ENCODE measurements at regions not wholly inside any gene's neighbourhood (a gene's known extent, or its start where the extent isn't known, plus 50 kb on each side); places are given as distances from the start of the nearest gene placed in this dataset.

GRCh38 chr3:66165660-66166059 is 55.1 kb upstream of the SLC25A26 start:
- DNase-seq (ENCODE audit: insufficient read length, low spot score): no peak
- no peak for FAIRE-seq

DNA sequence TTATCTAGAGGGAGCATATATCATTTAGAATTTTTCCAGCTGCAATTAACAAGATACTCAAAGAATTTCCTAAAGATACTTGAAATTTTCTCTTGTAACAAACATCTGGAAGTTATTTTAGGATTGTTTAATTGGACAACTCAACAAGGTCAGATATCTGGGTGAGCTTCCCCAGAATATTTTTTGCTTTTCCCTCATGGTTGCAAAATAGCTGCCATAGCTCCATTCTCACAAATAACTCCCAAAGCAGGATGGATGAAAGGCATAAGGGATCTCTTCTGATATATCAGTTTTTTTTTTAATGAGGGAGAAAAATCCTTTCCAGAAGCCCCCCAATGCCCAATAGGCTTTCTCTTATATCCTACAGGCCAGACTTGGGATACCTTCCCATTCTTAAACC is 56.6 kb upstream of the SLC25A26 start:
- FAIRE-seq (no peak), DNase-seq (ENCODE audit: insufficient read length, low spot score) (no peak)

DNA sequence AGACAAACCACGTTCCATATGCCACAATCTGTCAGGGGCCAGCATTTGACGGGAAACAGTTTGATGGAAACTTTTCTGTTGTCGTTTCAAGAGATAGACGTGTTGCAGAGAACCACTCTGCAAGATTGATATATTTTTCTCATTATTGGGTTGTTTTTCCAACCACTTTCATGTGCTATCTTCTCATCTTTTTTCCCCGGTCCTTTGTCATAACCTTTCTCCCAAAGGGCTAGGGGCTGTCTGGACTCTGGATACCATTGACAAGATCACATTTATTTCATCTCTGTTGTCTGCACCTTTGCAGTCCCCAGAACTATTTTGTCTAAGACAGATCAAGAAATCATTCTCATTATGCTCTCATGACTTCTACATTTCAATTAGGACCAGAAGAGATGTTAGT is 57.6 kb upstream of the SLC25A26 start:
- DNase-seq (ENCODE audit: insufficient read length, low spot score) (no peak), FAIRE-seq (no peak)

GRCh38 chr3:66162766-66163165 is 58.0 kb upstream of the SLC25A26 start:
- FAIRE-seq (no peak), DNase-seq (ENCODE audit: insufficient read length, low spot score) (no peak)

- no peak for FAIRE-seq
- no peak for DNase-seq (ENCODE audit: insufficient read length, low spot score)
These were observed 61.7 kb upstream of the SLC25A26 start for GRCh38 chr3:66158933-66159683.

GRCh38 chr3:66154444-66154861 is 66.3 kb upstream of the SLC25A26 start:
- DNase-seq (ENCODE audit: insufficient read length, low spot score) (no peak), FAIRE-seq (no peak)

- FAIRE-seq (no peak), DNase-seq (ENCODE audit: insufficient read length, low spot score) (no peak)
These were observed 67.0 kb upstream of the SLC25A26 start for GRCh38 chr3:66153481-66154443.

DNA sequence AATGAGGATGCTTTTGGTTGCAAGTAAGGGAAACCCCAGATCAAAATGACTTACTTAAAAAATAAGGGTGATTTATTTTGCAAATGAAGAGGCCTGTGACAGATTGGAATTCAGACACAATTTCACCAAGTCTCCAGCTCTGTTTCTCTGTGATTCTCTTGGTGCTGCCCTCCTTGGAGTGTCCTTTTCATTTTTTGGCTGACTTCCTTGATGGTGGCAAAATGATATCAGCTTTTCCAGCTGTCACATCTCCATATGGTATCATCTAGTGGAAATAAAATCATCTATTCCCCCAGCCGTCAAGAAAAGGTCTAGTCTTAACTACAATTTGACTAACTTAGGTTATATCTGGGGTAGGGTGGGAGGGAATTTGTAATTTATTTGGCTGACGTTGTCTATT is 68.5 kb upstream of the SLC25A26 start:
- DNase-seq (ENCODE audit: insufficient read length, low spot score) (no peak), FAIRE-seq (no peak)

DNA sequence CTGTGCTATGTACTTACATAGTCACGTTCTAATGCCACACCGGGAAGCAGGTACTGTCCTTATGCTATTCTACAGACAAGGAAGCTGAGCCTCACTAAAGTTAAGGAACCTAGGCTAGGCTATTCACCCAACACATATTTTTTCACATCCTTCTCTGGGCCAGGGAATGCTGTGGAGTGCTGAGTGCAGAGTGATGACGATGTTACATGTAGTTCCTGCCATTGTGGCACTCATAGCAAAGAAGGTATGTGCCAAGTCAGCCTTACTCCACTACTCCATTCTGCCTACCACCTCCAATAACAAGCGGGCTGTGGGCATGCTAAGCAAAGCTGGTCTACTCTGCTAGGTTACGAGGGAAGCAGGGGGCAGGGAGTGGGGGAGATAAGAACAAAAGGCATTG is 69.8 kb upstream of the SLC25A26 start:
- no peak for DNase-seq (ENCODE audit: insufficient read length, low spot score)
- FAIRE-seq: no peak

DNA sequence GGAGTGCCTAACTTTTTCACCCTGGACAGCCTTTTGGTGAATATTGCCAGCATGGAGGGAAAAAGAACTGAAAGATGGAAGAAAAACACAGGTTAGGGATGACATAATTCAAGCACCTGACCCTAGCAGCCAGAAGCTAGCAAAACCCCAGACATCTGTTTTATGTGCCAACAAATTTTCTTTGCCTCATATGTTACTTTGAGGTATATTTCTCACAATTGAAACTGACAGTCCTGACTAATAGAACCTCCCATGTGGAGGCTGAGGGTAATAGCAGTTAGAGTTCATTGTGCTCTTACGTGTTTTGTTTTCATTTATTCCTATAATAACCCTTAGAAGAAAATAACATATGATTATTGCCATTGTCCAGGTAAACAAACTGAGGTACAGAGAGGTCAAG is 71.5 kb upstream of the SLC25A26 start:
- no peak for FAIRE-seq
- DNase-seq (ENCODE audit: insufficient read length, low spot score): no peak

DNA sequence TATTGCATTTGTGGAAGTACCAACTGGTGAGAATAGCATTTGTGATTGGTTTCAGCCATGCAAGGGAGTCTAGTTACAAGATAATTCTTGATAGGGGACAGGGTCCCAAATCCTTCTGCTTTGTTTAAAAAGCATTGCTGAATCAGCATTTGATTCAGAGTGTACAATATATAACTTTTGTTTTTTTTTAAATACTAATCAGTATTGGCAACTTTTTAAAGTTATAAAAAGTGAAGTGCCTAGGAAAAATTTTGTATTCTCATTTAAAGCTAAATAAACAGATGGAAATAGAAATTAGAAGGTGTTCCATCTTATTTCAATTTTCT is 75.4 kb upstream of the SLC25A26 start:
- FAIRE-seq (no peak), DNase-seq (ENCODE audit: insufficient read length, low spot score) (no peak)

DNA sequence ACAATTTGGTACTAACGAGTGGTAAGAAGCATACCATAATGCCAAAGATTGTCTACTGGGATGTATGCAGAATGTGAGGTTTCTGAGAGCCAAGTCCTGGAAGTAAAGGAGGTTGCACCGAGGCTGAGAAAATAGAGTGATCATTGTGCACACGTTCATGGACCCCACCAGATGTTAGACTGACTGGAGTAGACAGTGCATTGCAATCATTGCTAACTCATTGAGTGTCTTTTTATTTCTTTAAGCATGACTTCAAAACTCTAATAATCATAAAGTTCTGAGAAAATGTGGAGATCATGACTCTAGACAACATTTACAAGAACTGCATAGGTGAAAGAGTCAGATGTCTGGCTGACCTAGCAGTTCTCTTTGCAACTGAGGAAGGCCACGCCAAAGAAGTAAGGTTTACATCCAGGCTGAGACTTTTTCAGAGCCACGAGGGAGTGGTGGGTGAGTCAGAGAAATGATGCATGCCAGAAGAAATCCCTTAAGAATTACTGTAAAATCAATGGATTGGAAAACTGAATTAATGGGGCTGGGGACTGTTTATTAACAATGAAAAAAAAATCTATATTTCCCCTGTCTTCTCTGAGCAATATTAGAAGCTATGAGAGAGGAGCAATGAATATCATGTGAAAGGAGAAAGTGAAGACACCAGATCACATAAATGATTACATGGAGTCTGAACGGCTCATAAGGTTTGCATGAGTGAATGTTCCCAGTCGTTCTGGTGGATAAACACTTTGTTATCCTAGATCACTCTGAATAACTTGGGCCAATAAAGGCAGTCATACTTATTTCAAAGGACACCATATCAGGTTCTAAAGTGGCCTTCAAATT is 76.0 kb upstream of the SLC25A26 start:
- no peak for FAIRE-seq
- DNase-seq (ENCODE audit: insufficient read length, low spot score): no peak

DNA sequence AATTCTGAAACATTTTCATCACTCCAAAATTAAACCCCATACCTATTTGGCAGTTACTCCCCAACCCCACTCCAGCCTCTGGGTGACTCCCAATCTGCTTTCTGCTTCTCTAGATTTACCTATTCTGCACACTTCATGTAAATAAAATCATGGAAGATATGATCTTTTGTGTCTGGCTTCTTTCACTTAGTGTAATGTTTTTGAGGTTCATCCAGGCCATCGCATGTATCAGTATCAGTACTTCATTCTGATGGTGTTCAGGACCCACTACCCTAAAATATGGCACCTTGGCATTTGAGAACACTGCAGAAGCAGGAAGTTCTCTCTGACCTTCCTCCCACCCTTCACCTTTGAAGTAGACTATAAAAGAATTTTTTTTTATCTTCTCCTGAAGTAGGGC is 78.7 kb upstream of the SLC25A26 start:
- no peak for FAIRE-seq
- no peak for DNase-seq (ENCODE audit: insufficient read length, low spot score)

DNA sequence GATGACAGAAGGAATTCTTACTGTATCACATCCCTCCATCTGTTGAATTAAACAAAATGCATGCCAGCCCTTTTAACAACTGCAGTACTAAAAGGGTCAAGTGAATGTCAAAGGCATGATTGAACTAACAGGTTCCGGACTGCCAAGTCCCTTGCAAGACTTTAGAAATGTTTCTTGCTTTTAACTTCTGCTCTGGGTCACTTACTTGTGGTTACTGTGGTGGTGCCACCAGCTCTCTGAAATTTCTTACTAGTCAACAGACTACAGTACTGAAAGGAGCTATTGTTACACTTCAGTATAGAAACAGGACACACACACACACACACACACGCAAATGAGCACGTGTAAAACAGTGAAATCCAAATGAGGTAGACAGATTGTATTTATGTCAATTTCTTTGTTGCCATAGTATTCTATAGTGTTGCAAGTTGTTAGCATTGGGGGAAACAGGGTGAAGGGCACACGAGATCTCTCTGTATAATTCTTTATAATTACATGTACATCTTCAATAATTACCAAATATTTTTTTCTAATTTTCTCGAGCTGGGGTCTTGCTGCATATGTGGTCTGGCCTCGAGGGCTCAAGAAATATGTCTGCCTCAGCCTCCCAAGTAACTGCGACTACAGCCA is 79.9 kb upstream of the SLC25A26 start:
- FAIRE-seq (no peak), DNase-seq (ENCODE audit: insufficient read length, low spot score) (no peak)

GRCh38 chr3:66140106-66140505 is 80.7 kb upstream of the SLC25A26 start:
- DNase-seq (ENCODE audit: insufficient read length, low spot score) (no peak), FAIRE-seq (no peak)

- DNase-seq (ENCODE audit: insufficient read length, low spot score) (no peak), FAIRE-seq (no peak)
These were observed 81.4 kb upstream of the SLC25A26 start for GRCh38 chr3:66139415-66139814.

DNA sequence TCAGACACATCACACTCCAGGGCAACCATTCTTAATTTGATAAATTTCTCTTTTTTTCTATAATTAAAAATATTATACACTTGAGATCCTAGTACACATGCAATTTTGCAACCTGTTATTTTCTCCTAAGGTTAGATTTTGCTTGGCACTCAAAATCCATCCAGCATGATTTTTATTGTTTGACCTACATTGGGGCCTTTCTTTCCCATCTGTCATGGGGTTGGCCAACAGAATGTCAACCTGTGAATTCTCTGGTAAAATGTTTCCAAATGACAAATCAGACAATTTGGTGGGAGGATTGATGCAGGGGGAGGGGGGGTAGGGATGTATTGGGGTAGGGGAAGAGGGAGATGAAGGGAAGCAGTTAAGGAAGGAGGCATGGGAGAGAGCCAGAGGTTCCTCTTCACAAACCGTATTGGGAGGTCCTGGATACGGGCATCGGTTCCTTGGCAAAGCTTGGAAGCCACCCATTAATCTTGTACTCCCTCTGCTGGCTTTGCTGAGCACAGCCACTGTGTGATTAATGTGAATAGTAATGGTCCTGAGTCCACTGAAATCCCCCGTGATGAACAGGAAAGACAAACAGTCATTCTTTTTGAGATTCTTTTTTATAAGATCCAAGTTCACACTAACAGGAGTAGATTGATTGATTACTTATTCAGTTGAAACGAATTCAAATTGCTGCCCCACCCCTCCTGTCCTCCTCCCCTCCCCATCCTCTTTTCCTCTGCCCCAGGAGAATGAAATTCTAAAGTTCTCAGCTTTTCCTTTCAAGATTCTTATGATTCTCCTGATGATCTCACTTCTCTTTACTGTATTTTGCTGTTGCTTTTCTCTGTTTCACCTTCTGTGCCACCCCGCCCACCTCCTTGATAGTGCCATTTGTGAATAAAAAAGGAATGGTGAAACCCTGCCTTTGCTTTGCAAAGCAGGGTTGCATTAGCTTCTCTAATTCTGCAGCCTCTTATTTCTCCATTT is 82.2 kb upstream of the SLC25A26 start:
- FAIRE-seq: peak; percentile 42
- DNase-seq (ENCODE audit: insufficient read length, low spot score): peak; percentile 14

- FAIRE-seq (no peak), DNase-seq (ENCODE audit: insufficient read length, low spot score) (no peak)
These were observed 84.2 kb upstream of the SLC25A26 start for GRCh38 chr3:66136597-66136996.

DNA sequence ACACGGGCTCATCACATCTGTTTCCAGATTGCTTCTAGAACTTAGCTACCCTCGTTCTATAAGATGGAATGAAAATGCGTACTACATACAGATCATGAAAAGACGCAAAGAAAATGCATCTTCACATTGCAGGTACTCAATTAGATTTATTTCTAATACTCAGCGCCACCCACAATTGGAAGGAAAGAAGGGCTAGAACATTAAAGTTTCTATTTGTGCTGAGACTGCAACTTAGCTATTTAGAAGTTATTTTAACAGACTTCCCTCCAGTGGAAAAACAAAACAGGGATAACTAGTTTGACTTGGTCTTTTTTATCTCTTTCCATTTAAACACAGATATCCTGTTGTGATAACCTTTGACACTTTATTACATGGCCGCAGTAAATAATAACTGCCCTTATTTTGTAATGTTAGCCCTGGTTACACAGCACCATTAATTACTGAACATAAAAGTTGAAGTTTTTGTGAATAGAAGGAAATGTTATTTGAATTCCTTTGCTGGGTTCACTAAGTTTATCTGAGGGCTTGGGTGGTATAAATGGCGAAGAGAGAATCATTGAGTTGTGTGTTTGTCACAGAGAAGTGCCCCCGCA is 86.9 kb upstream of the SLC25A26 start:
- no peak for DNase-seq (ENCODE audit: insufficient read length, low spot score)
- no peak for FAIRE-seq
